Renal cortical epithelial cell (primary cell): ENCODE measurements at regions not wholly inside any gene's neighbourhood (a gene's known extent, or its start where the extent isn't known, plus 50 kb on each side); places are given as distances from the start of the nearest gene placed in this dataset.

ENCODE experiments used
- DNase-seq: peaks from one replicate; pipeline ENCODE4 v3.0.0-alpha.2; 2011; ENCODE audit warnings: low read depth

- no peak for DNase-seq
These were observed 84.7 kb upstream of the AKIP1 start for GRCh38 chr11:8826139-8826786.

GRCh38 chr11:8826901-8827560 lies 84.0 kb upstream of the AKIP1 start:
- DNase-seq = no peak

GRCh38 chr11:8828046-8828445 lies 82.9 kb upstream of the AKIP1 start:
- DNase-seq = no peak

- DNase-seq = no peak
These were observed 82.2 kb upstream of the AKIP1 start for GRCh38 chr11:8828580-8829361.

GRCh38 chr11:8829556-8829955 lies 81.4 kb upstream of the AKIP1 start:
- no peak for DNase-seq

GRCh38 chr11:8830641-8831040 lies 80.3 kb upstream of the AKIP1 start:
- no peak for DNase-seq

GRCh38 chr11:8831861-8832260 lies 79.1 kb upstream of the AKIP1 start:
- DNase-seq = no peak

- DNase-seq = peak; percentile 87
These were observed 78.3 kb upstream of the AKIP1 start for GRCh38 chr11:8832571-8833260.

- DNase-seq = peak; percentile 87
These were observed 77.2 kb upstream of the AKIP1 start for GRCh38 chr11:8833568-8834315.

GRCh38 chr11:8834379-8834778 lies 76.6 kb upstream of the AKIP1 start:
- DNase-seq = no peak

- peak; percentile 63 for DNase-seq
These were observed 72.7 kb upstream of the AKIP1 start for GRCh38 chr11:8838248-8838647.

GRCh38 chr11:8839306-8839956 lies 71.6 kb upstream of the AKIP1 start:
- peak; percentile 21 for DNase-seq

- peak; percentile 45 for DNase-seq
These were observed 70.7 kb upstream of the AKIP1 start for GRCh38 chr11:8839957-8840945.

GRCh38 chr11:8841899-8842298 lies 69.1 kb upstream of the AKIP1 start:
- DNase-seq = no peak

GRCh38 chr11:8858808-8859207 lies 52.2 kb upstream of the AKIP1 start:
- no peak for DNase-seq
